SU-DHL-6 (cell line): ENCODE measurements at regions not wholly inside any gene's neighbourhood (a gene's known extent, or its start where the extent isn't known, plus 50 kb on each side); places are given as distances from the start of the nearest gene placed in this dataset.

Source experiments
- CTCF ChIP-seq: fragments of 200-600 bp; sonication (generic); IDR thresholded peaks from one replicate; pipeline ENCODE4 v1.5.1; 2017; ENCODE audit warnings: antibody characterized with exemption, mild to moderate bottlenecking, low read length, moderate library complexity; ENCODE audit not compliant: insufficient read depth, poor library complexity, severe bottlenecking
- EZH2phosphoT487 ChIP-seq: fragments of 200-600 bp; sonication (generic), shearing (Covaris generic); conservative IDR thresholded peaks from 2 replicates; pipeline ENCODE4 v1.6.1; 2018; ENCODE audit warnings: mild to moderate bottlenecking, antibody characterized with exemption, low read length, moderate library complexity, mixed read lengths

GRCh38 chr3:25365636-25366035 is 62.4 kb upstream of the RARB start:
- TF ChIP-seq EZH2phosphoT487, result no peak
- TF ChIP-seq CTCF, result no peak
